B cell (primary cell): ENCODE measurements at regions not wholly inside any gene's neighbourhood (a gene's known extent, or its start where the extent isn't known, plus 50 kb on each side); places are given as distances from the start of the nearest gene placed in this dataset.

Experiments used
- EZH2 ChIP-seq: IDR thresholded peaks from 2 replicates; pipeline ENCODE4 v1.6.1; 2012; ENCODE audit warnings: borderline replicate concordance, low read depth, mild to moderate bottlenecking, moderate library complexity, low read length; ENCODE audit not compliant: insufficient read depth, poor library complexity, severe bottlenecking
- TF ChIP-seq, protein P1 (sequence below): fragments of 200-600 bp; IDR thresholded peaks from one replicate; pipeline ENCODE4 v1.8.0; 2022; ENCODE audit warnings: antibody characterized with exemption, mild to moderate bottlenecking

DNA sequence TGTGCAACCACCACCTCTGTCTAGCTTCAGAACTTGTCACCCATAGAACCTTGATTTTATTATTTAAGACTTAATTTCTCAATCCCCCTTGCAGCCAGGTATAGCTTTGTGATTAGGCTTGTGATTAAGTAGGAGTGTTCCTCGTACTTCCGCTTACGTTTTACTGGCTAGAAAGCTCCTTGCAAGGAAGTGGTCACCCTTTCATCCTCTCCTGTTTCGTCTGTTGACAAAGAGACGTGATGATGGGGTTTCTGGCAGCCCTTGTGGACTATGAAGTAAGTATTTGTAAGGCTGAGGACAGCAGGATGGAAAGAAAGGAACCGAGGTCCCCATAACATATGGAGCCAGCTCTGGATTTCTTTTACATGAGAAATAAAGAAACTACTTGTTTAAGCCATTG lies 86.5 kb upstream of the KDM7A start:
- TF ChIP-seq, protein P1, sequence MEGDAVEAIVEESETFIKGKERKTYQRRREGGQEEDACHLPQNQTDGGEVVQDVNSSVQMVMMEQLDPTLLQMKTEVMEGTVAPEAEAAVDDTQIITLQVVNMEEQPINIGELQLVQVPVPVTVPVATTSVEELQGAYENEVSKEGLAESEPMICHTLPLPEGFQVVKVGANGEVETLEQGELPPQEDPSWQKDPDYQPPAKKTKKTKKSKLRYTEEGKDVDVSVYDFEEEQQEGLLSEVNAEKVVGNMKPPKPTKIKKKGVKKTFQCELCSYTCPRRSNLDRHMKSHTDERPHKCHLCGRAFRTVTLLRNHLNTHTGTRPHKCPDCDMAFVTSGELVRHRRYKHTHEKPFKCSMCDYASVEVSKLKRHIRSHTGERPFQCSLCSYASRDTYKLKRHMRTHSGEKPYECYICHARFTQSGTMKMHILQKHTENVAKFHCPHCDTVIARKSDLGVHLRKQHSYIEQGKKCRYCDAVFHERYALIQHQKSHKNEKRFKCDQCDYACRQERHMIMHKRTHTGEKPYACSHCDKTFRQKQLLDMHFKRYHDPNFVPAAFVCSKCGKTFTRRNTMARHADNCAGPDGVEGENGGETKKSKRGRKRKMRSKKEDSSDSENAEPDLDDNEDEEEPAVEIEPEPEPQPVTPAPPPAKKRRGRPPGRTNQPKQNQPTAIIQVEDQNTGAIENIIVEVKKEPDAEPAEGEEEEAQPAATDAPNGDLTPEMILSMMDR, result no peak
- TF ChIP-seq EZH2, result no peak
